Type B pancreatic cell (in vitro differentiated cells): ENCODE measurements at regions not wholly inside any gene's neighbourhood (a gene's known extent, or its start where the extent isn't known, plus 50 kb on each side); places are given as distances from the start of the nearest gene placed in this dataset.

ENCODE experiments used
- DNase-seq: peaks from one replicate; pipeline ENCODE4 v3.0.0; 2021; ENCODE audit warnings: mixed read lengths; ENCODE audit not compliant: unreplicated experiment; ENCODE audit errors: extremely low spot score
- H3K27ac Mint-ChIP-seq: 2 replicates; pipeline ENCODE4 v1.8.0; 2021; ENCODE audit warnings: mild to moderate bottlenecking, mixed read lengths
- H3K27me3 Mint-ChIP-seq: 2 replicates; pipeline ENCODE4 v1.8.0; 2021; ENCODE audit warnings: mixed read lengths
- H3K36me3 Mint-ChIP-seq: 2 replicates; pipeline ENCODE4 v1.8.0; 2021; ENCODE audit warnings: mixed read lengths
- H3K4me1 Mint-ChIP-seq: one replicate; pipeline ENCODE4 v1.8.0; 2021; ENCODE audit warnings: mixed read lengths; ENCODE audit not compliant: unreplicated experiment
- H3K4me3 Mint-ChIP-seq: 2 replicates; pipeline ENCODE4 v1.8.0; 2021; ENCODE audit warnings: mild to moderate bottlenecking, mixed read lengths
- H3K9me3 Mint-ChIP-seq: 2 replicates; pipeline ENCODE4 v1.8.0; 2021; ENCODE audit warnings: mixed read lengths
- TF ChIP-seq, protein P1 (sequence below): fragments of 200-600 bp; sonication (generic); conservative IDR thresholded peaks from 2 replicates; pipeline ENCODE4 v1.5.0; 2021; ENCODE audit warnings: antibody characterized with exemption, mild to moderate bottlenecking

DNA sequence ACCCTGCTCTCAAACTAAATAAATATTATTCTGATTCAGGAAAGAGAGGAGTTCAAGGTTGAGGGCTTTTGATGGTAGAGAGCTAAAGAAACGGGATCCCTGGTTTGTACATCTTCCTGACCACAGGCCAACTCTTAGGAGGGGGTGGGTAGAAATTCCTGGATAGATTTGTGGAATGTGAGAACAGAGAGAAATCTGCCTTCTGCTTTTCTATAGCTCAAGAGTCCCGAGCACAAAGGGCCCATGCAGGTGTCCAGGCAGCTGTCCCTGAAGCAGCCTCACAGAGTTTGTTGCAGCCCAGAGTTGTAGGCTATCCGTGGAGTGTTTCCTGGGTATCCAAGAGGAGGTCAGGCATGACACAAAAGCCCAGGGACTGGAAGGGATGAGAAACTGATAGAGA, 198.6 kb downstream of the BCAT1 start:
- H3K9me3 Mint-ChIP-seq, result no peaks in the 10 kb centered on the region
- H3K4me1 Mint-ChIP-seq, result peaks cover 9% of the 10 kb centered on the region
- H3K27ac Mint-ChIP-seq, result no peak overlapping the region
- TF ChIP-seq, protein P1, sequence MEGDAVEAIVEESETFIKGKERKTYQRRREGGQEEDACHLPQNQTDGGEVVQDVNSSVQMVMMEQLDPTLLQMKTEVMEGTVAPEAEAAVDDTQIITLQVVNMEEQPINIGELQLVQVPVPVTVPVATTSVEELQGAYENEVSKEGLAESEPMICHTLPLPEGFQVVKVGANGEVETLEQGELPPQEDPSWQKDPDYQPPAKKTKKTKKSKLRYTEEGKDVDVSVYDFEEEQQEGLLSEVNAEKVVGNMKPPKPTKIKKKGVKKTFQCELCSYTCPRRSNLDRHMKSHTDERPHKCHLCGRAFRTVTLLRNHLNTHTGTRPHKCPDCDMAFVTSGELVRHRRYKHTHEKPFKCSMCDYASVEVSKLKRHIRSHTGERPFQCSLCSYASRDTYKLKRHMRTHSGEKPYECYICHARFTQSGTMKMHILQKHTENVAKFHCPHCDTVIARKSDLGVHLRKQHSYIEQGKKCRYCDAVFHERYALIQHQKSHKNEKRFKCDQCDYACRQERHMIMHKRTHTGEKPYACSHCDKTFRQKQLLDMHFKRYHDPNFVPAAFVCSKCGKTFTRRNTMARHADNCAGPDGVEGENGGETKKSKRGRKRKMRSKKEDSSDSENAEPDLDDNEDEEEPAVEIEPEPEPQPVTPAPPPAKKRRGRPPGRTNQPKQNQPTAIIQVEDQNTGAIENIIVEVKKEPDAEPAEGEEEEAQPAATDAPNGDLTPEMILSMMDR, result no peak
- peaks cover 11% of the 10 kb centered on the region for H3K27me3 Mint-ChIP-seq
- H3K4me3 Mint-ChIP-seq, result no peak overlapping the region
- no peaks in the 10 kb centered on the region for H3K36me3 Mint-ChIP-seq
- no peak for DNase-seq

DNA sequence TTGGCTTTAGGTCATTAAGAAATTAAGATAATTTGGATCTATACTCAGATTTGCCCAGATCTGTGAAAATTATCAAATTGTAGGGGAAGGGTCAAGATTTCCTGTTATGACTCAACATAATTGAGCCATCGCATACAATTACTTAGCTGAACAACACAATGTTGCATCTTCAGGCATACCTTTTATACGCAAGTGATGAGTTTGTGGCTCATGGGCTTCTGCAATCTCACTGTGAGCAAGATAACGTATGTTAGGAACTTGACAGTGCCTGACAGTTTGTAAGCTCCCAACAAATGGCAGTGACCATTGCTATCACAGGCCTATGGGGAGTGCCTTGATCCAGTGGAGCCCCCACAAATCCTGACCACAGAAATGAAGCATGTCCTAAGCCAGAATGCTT, 199.7 kb downstream of the BCAT1 start:
- no peaks in the 10 kb centered on the region for H3K9me3 Mint-ChIP-seq
- TF ChIP-seq, protein P1, result no peak
- H3K27me3 Mint-ChIP-seq, result peaks cover 13% of the 10 kb centered on the region
- H3K4me1 Mint-ChIP-seq, result peaks cover 9% of the 10 kb centered on the region
- no peak overlapping the region for H3K4me3 Mint-ChIP-seq
- peaks cover 5% of the 10 kb centered on the region for H3K36me3 Mint-ChIP-seq
- no peak overlapping the region for H3K27ac Mint-ChIP-seq
- DNase-seq, result no peak

DNA sequence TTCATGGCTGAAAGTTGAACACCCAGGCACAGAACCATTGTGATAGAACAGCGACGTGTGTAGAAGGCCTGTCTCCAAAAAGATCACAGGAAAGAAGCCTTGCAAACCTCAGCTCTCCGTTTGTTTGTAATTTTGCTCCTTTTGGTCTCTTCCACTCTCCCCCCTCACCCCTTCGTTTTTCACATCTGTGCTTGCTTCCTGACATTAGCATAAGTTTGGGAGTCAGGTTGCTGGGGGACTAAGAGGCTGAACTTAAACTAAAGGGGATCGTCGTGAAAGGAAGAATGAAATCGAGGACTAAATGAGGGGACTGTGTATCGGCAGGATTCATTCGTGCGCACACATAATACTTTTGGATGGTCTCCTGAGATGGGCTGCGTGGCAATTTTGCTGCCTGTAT, 200.6 kb downstream of the BCAT1 start:
- no peak for DNase-seq
- Mint-ChIP-seq H3K27ac (no peak overlapping the region), H3K27me3 (peaks cover 17% of the 10 kb centered on the region), H3K9me3 (no peaks in the 10 kb centered on the region), H3K36me3 (peaks cover 7% of the 10 kb centered on the region), H3K4me3 (no peak overlapping the region), H3K4me1 (peaks cover 9% of the 10 kb centered on the region)
- TF ChIP-seq, protein P1, result no peak

DNA sequence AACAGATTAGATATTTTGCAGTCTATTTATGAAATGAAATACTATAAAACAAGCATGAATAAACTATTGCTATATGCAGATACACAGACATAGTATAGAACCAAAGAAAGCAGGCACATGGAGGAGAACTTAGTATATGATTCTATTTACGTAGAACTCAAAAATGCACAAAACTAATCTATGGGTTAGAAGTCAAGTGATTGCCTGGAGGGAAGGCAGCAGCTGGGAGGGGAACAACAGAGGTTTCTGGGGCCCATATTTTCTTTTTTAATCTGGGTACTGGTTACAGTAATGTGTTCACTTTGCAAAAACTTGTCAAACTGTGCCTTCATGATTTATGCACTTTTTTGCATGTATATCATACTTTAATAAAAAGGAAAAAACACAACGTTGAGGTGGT, 202.0 kb downstream of the BCAT1 start:
- Mint-ChIP-seq H3K27me3 (peaks cover 12% of the 10 kb centered on the region), H3K4me1 (peaks cover 9% of the 10 kb centered on the region), H3K27ac (no peak overlapping the region), H3K36me3 (peaks cover 7% of the 10 kb centered on the region), H3K9me3 (no peaks in the 10 kb centered on the region), H3K4me3 (no peak overlapping the region)
- TF ChIP-seq, protein P1, result no peak
- DNase-seq, result no peak

DNA sequence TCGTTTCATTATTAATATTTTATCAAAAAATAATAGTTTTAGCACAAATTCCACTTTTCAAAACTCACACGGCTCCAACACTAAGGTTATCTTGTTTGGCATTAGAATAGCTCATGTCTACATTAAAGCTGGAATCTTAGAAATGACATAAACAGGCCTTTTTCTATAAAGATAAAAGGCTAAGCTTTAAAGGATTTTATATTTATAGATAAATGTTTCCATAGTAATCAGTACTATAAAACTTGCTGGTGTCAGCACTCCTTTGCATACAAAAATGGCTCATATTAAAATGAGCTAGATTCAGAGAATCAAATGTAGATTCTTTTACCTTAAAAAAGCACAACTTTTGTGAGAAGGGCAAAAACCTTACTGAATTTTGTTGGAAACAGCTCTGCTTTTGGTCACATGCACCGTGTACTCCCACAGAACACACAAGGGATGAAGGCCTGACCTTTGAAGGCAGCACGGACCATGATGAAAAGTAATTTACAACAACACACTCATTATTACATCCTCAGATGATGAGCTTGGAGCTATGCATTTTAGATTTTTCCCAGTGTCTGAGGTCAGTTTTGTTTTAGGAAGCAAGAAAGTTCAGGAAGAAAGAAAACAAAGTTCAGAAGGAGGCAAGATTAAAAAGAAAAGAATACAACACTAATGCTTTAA, 202.8 kb downstream of the BCAT1 start:
- Mint-ChIP-seq H3K4me3 (no peak overlapping the region), H3K4me1 (peaks cover 9% of the 10 kb centered on the region), H3K36me3 (peaks cover 7% of the 10 kb centered on the region), H3K9me3 (no peaks in the 10 kb centered on the region), H3K27ac (no peak overlapping the region), H3K27me3 (peaks cover 12% of the 10 kb centered on the region)
- TF ChIP-seq, protein P1, result no peak
- DNase-seq, result no peak
